ENCODE measurements at regions not wholly inside any gene's neighbourhood (a gene's known extent, or its start where the extent isn't known, plus 50 kb on each side); places are given as distances from the start of the nearest gene placed in this dataset.

- TF ChIP-seq CTCF (IDR thresholded peaks at IDR 0.05) (no peak), POLR2AphosphoS5 (IDR thresholded peaks at IDR 0.05) (no peak)
Measured at GRCh38 chr3:159627229-159627628, 361.4 kb upstream of the IL12A start.
